HepG2 (cell line): ENCODE measurements at regions not wholly inside any gene's neighbourhood (a gene's known extent, or its start where the extent isn't known, plus 50 kb on each side); places are given as distances from the start of the nearest gene placed in this dataset.

Experiments used
- ATAC-seq: fragments of 200-7000 bp; cut with Tn5 transposase; 3 replicates; pipeline ENCODE4 v1.9.1; 2020; ENCODE audit warnings: mild to moderate bottlenecking, moderate library complexity
- BruUV-seq: library from RNA; stranded (reverse); fragments of 400-500 nt; replicated peaks from 2 replicates; lab custom pipeline; 2021; lab: Mats Ljungman, UMichigan
- CTCF ChIA-PET: fragments of 300-600 bp; formaldehyde crosslinking; extraction: SDS; loops from one replicate; lab custom pipeline; 2021; ENCODE audit warnings: low total read pairs, inconsistent platforms, low intra/inter-chr PET ratio; lab: Yijun Ruan, JAX
- POLR2A ChIA-PET: fragments of 350-600 bp; sonication (Branson Sonifier 250); formaldehyde crosslinking; loops from one replicate; lab custom pipeline; 2020; ENCODE audit warnings: antibody characterized with exemption, inconsistent platforms; lab: Yijun Ruan, JAX
- DNase-seq: peaks from one replicate; pipeline ENCODE4 v3.0.0-alpha.2; 2015; ENCODE audit warnings: low spot score
- FAIRE-seq: peaks from 3 replicates; lab custom pipeline; 2011; peaks lifted over from hg19 to GRCh38; lab: Jason Lieb, UNC
- H2AFZ ChIP-seq: one replicate; pipeline ENCODE4 v1.6.1; 2011; ENCODE audit warnings: low read length, inconsistent platforms
- H3K27ac ChIP-seq: fragments of 300-600 bp; 3 replicates; pipeline ENCODE4 v1.8.0; 2011; ENCODE audit warnings: mixed run types, mild to moderate bottlenecking, mixed read lengths, low read length, inconsistent platforms; ENCODE audit not compliant: insufficient read depth; ENCODE audit errors: extremely low read length
- H3K27me3 ChIP-seq, 2 experiments: fragments of 200-600 bp in 1 of 2; 2 replicates in 1 of 2; 3 replicates in 1 of 2; pipeline versions ENCODE4 v1.6.0 to v1.8.0; 2011; ENCODE audit warnings: low read length in 2 of 2, mild to moderate bottlenecking in 2 of 2, moderate library complexity in 2 of 2, inconsistent platforms in 1 of 2; ENCODE audit not compliant: insufficient read depth in 2 of 2, control insufficient read depth in 1 of 2
- H3K36me3 ChIP-seq, 2 experiments: fragments of 200-600 bp in 1 of 2; replicated peaks in 1 of 2; 2 replicates in 1 of 2; 3 replicates in 1 of 2; pipeline versions ENCODE4 v1.5.1 to v1.8.0; 2011; ENCODE audit warnings: low read length in 2 of 2, inconsistent platforms in 1 of 2; ENCODE audit not compliant: insufficient read depth in 2 of 2, control insufficient read depth in 1 of 2
- H3K4me1 ChIP-seq: 2 replicates; pipeline ENCODE4 v1.5.1; 2012; ENCODE audit warnings: low read length, inconsistent platforms; ENCODE audit not compliant: insufficient read depth
- H3K4me2 ChIP-seq: 2 replicates; pipeline ENCODE4 v1.6.0; 2011; ENCODE audit warnings: low read depth, low read length, inconsistent platforms
- H3K4me3 ChIP-seq, 3 experiments: fragments of 200-600 bp in 1 of 3; sonication (generic), shearing (Covaris generic) in 1 of 3; replicated peaks in 1 of 3; 2 replicates each; pipeline ENCODE4 v1.5.1; 2011 to 2016; ENCODE audit warnings: low read length in 3 of 3, inconsistent platforms in 2 of 3, low read depth in 2 of 3, mild to moderate bottlenecking in 2 of 3, control low read depth in 1 of 3, mixed read lengths in 1 of 3; ENCODE audit not compliant: insufficient read depth in 1 of 3
- H3K79me2 ChIP-seq: one replicate; pipeline ENCODE4 v1.6.1; 2011; ENCODE audit warnings: low read length, inconsistent platforms; ENCODE audit not compliant: insufficient read depth
- H3K9ac ChIP-seq: 2 replicates; pipeline ENCODE4 v1.6.0; 2011; ENCODE audit warnings: mild to moderate bottlenecking, low read depth, low read length, inconsistent platforms; ENCODE audit not compliant: insufficient read depth
- H3K9me3 ChIP-seq: 2 replicates; pipeline ENCODE4 v1.5.1; 2012; ENCODE audit warnings: mild to moderate bottlenecking, low read length
- H4K20me1 ChIP-seq: 2 replicates; pipeline ENCODE4 v1.6.0; 2011; ENCODE audit warnings: inconsistent platforms, mild to moderate bottlenecking, low read length, moderate library complexity; ENCODE audit not compliant: insufficient read depth
- ARHGAP35 ChIP-seq: sonication (generic); formaldehyde crosslinking; IDR thresholded peaks from 2 replicates; pipeline ENCODE4 v1.9.0; 2022; ENCODE audit warnings: mild to moderate bottlenecking, inconsistent platforms, moderate library complexity, missing genetic modification reagents, borderline replicate concordance
- CEBPZ ChIP-seq: IDR thresholded peaks from 2 replicates; pipeline ENCODE4 v1.6.1; 2012; ENCODE audit warnings: low read length, improper control_type of control experiment
- CREB1 ChIP-seq, 2 experiments: fragments of 450-650 bp in 1 of 2; IDR thresholded peaks; 2 replicates each; pipeline ENCODE4 v1.6.1; 2016 to 2017; ENCODE audit warnings: control low read depth in 1 of 2, mild to moderate bottlenecking in 1 of 2, missing compliant biosample characterization in 1 of 2, missing genetic modification characterization in 1 of 2
- E2F1 ChIP-seq: sonication (generic); formaldehyde crosslinking; IDR thresholded peaks from 2 replicates; pipeline ENCODE4 v1.5.0; 2020; ENCODE audit warnings: missing genetic modification reagents
- FOXC1 ChIP-seq: sonication (generic); formaldehyde crosslinking; IDR thresholded peaks from 2 replicates; pipeline ENCODE4 v1.8.0; 2022; ENCODE audit warnings: mild to moderate bottlenecking, missing genetic modification reagents, borderline replicate concordance
- GFI1 ChIP-seq: sonication (generic); formaldehyde crosslinking; IDR thresholded peaks from 2 replicates; pipeline ENCODE4 v1.5.0; 2020; ENCODE audit warnings: missing genetic modification reagents, mild to moderate bottlenecking, borderline replicate concordance
- KLF15 ChIP-seq: sonication (generic); formaldehyde crosslinking; IDR thresholded peaks from 2 replicates; pipeline ENCODE4 v1.8.1; 2023; ENCODE audit warnings: borderline replicate concordance, mild to moderate bottlenecking, inconsistent platforms, missing genetic modification reagents, mixed read lengths
- KMT2A ChIP-seq: sonication (generic); formaldehyde crosslinking; IDR thresholded peaks from 2 replicates; pipeline ENCODE4 v1.4.0; 2020; ENCODE audit warnings: missing genetic modification reagents
- MIER3 ChIP-seq: IDR thresholded peaks from 2 replicates; pipeline ENCODE4 v1.6.1; 2016; ENCODE audit warnings: missing compliant biosample characterization, borderline replicate concordance
- NCOA5 ChIP-seq: sonication (generic); formaldehyde crosslinking; IDR thresholded peaks from 2 replicates; pipeline ENCODE4 v1.4.0; 2020; ENCODE audit warnings: missing genetic modification reagents
- PCBP1 ChIP-seq: fragments of 200-400 bp; formaldehyde crosslinking; IDR thresholded peaks from 2 replicates; pipeline ENCODE4 v1.6.1; 2017; ENCODE audit warnings: mild to moderate bottlenecking, low read depth, low read length, borderline replicate concordance
- PHB2 ChIP-seq: fragments of 450-650 bp; IDR thresholded peaks from 2 replicates; pipeline ENCODE4 v1.6.1; 2018; ENCODE audit not compliant: partially characterized antibody
- STAT6 ChIP-seq: sonication (generic); formaldehyde crosslinking; IDR thresholded peaks from 2 replicates; pipeline ENCODE4 v1.4.0; 2020; ENCODE audit warnings: missing genetic modification reagents, mild to moderate bottlenecking, borderline replicate concordance
- ZBTB7A ChIP-seq: sonication (generic); formaldehyde crosslinking; IDR thresholded peaks from 2 replicates; pipeline ENCODE4 v1.8.0; 2022; ENCODE audit warnings: mild to moderate bottlenecking, missing genetic modification reagents
- ZNF160 ChIP-seq: sonication (generic); formaldehyde crosslinking; IDR thresholded peaks from 2 replicates; pipeline ENCODE4 v1.8.0; 2022; ENCODE audit warnings: mild to moderate bottlenecking, inconsistent platforms, missing genetic modification reagents
- ZNF761 ChIP-seq: sonication (generic); formaldehyde crosslinking; conservative IDR thresholded peaks from 2 replicates; pipeline ENCODE4 v1.4.0; 2020; ENCODE audit warnings: mild to moderate bottlenecking, missing genetic modification reagents
- ZSCAN22 ChIP-seq: sonication (generic); formaldehyde crosslinking; IDR thresholded peaks from 2 replicates; pipeline ENCODE4 v1.4.0; 2020; ENCODE audit warnings: mild to moderate bottlenecking, missing genetic modification reagents
- WGBS: methylation state at CpG from one replicate; pipeline ENCODE4 v1.1.6; 2017; ENCODE audit warnings: low lambda C conversion rate; 5-methylcytosine and 5-hydroxymethylcytosine counted together
- in situ Hi-C: cut with HindIII; loops from 2 replicates; pipeline ENCODE4 v1.10.0; 2017; ENCODE audit warnings: low pct_unique_long_range_greater_than_20kb; ENCODE audit not compliant: extremely low pct_ligation_motif_present
- intact Hi-C: fragments of 100-400 bp; cut with micrococcal nuclease; formaldehyde crosslinking; loops from one replicate; pipeline ENCODE4 v1.10.0; 2022; ENCODE audit not compliant: unreplicated experiment

DNA sequence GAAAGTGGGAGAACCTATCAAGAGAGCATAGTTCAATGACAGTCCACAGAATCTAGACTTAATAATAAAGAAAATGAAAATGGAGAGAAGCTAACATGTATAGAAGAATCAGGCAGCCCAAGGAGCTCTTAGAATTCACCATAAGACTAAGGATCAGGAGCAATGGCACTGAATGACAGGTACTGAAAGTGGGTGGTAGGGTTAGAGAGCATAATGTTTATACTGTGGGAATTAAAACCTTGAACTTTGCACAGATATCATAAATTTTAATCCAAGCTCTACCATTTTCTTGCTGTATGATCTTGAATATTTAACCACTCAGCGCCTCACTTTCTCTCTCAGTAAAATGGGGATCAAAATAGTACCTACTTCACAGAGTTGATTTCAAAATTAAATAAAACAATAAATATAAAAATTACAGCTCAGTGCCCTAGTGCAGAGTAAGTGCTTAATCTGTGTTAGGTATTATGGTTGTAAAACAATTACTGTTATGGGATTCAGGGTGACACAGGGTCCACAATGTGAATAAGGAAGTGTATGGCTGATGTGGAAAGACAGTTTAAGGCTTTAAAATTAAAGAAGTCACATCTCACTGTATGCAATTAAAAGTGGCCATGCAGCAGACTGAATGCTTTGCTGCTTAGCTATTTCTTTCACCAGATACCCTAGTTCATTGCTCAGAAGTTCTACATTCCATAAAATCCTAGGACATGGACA is 319.8 kb downstream of the HINT1 start:
- 3% methylated on average over 1 of the region's 1 CpG for WGBS
- no peak for ATAC-seq
- Histone ChIP-seq H2AFZ (no peak overlapping the region), H3K79me2 (no peaks in the 10 kb centered on the region), H4K20me1 (no peaks in the 10 kb centered on the region), H3K9me3 (no peaks in the 10 kb centered on the region), H3K4me2 (no peak overlapping the region), H3K27ac (no peak overlapping the region), H3K4me1 (no peaks in the 10 kb centered on the region), H3K9ac (no peak overlapping the region), H3K36me3 (no peaks in the 10 kb centered on the region), H3K27me3 (no peaks in the 10 kb centered on the region), H3K4me3 (no peak overlapping the region)
- ChIA-PET CTCF (no interaction called here), POLR2A (no interaction called here)
- no TSS peak for BruUV-seq
- TF ChIP-seq ZBTB7A (CRISPR knock-in tag) (no peak), NCOA5 (CRISPR knock-in tag) (no peak), ZNF761 (CRISPR knock-in tag) (no peak), MIER3 (CRISPR knock-in tag) (no peak), ZSCAN22 (CRISPR knock-in tag) (no peak), PCBP1 (no peak), FOXC1 (no peak), CREB1 (IDR thresholded peaks at IDR 0.05) (no peak), CREB1 (CRISPR knock-in tag; IDR thresholded peaks at IDR 0.05) (no peak), KMT2A (CRISPR knock-in tag) (no peak), CEBPZ (no peak), ZNF160 (CRISPR knock-in tag) (no peak), STAT6 (no peak), GFI1 (CRISPR knock-in tag) (no peak), KLF15 (CRISPR knock-in tag) (no peak), PHB2 (no peak), ARHGAP35 (CRISPR knock-in tag) (no peak), E2F1 (CRISPR knock-in tag) (no peak)
- FAIRE-seq, result no peak
- DNase-seq, result no peak
- intact Hi-C loops, result no loop called here
- in situ Hi-C loops, result no loop called here
